ENCODE measurements at regions not wholly inside any gene's neighbourhood (a gene's known extent, or its start where the extent isn't known, plus 50 kb on each side); places are given as distances from the start of the nearest gene placed in this dataset.
A peak's percentile ranks its signal among the peaks of the same experiment; 100 is the strongest.
"Not testable (repeated sequence)": the region's sequence is repeated elsewhere in the genome, so short reads cannot be mapped to it uniquely, and the experiment has no call there.

GRCh38 chr3:191148131-191148530, 50.9 kb upstream of the OSTN start:
- DNase-seq, result peak; percentile 15

DNA sequence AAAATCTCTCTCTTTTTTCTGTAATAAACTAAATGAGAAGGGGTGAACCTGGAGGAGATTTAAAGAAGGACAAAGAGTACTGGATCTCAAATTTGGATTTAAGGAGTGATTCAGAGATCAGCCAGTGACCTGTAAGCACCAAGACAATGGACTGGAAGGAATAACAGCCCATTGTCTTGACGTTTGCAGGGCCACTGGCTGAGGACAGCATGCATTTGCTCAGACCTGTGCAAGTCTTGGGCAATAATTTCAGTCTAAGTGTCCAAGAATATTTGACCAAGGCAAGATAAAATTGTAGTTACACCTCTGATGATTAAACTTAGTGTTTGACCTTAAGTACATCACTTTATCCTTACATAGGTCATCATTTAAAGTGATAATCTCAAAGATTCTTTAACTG, 55.8 kb upstream of the OSTN start:
- peak; percentile 63 for DNase-seq

- DNase-seq, result peak; percentile 94
These were observed 57.3 kb upstream of the OSTN start for GRCh38 chr3:191141728-191142127.

- DNase-seq, result no peak
These were observed 59.3 kb upstream of the OSTN start for GRCh38 chr3:191139736-191140135.

GRCh38 chr3:191138937-191139336, 60.1 kb upstream of the OSTN start:
- no peak for DNase-seq

- no peak for DNase-seq
These were observed 61.3 kb upstream of the OSTN start for GRCh38 chr3:191137708-191138107.

DNA sequence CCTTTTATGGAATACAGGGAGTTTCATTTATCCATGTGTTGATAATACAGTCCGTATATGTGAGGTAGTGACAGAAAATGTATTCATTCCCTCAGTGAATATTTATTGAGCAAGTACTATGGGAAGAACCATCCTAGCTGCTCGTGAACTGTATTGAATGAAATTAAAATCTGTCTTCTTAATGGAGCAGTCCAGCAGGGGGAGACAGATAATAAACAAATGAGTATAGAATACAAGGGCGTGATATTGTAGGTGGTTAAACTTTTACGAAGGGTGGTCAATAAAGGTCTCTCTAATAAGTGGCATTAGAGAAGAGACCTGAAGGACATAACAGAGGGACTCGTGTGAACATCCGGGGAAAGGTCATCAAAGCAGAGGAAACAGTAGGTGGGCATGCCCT, 62.7 kb upstream of the OSTN start:
- peak; percentile 75 for DNase-seq

DNA sequence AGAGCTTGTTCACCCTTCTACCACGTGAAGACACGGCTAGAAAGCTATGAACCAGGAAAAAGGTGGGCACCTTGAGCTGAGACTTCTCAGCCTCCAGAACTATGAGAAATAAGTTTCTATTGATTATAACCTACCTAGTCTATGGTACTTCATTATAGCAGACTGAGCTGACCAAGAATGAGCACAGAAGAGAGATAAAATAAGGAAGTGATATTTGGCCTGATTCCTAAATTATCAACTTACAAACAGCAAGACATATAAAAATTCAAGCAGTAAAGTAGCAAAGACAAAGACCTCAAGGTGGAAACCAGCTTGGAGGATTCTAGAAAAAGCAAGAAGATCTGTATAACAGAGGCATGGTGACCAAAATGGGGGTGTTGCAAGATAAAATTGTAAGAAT, 63.9 kb upstream of the OSTN start:
- no peak for DNase-seq

DNA sequence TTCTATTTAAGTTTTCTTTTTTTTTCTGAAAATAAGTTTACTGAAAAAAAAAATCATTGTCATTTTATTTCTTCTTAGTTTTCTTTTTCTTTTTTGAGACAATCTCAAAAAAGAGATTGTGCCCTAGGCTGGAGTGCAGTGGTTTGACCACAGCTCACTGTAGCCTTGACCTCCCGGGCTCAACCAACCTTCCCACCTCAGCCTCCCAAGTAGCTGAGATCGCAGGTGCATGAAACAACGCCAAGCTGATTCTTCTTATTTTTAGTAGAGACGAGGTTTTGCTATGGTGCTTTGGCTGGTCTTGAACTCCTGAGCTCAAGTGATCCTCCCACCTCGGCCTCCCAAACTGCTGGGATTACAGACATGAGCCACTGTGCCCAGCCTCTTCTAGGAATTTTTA, 65.7 kb upstream of the OSTN start:
- no peak for DNase-seq

DNA sequence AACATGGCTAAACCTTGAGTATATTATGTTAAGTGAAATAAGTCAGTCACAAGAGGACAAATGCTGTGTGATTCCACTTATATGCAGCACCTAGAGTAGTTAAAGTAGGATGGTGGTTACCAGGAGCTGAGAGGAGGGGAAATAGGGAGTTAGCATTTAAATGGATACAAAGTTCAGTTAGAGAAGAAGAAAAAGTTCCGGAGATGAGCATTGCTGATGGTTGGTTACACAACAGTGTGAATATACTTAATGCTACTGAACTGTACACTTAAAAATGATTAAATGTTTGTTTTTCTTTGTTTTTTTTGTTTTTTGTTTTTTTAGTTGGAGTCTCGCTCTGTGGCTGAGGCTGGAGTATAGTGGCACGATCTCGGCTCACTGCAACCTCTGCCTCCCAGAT, 67.7 kb upstream of the OSTN start:
- no peak for DNase-seq

DNA sequence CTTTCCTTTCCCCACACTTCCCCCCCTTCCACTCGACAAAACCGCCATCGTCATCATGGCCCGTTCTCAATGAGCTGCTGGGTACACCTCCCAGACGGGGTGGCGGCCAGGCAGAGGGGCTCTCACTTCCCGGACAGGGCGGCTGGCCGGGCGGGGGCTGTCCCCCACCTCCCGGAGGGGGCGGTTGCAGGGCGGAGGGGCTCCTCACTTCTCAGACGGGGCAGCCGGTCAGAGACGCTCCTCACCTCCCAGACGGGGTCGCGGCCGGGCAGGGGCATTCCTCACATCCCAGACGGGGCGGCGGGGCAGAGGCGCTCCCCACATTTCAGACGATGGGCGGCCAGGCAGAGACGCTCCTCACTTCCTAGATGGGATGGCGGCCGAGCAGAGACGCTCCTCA, 74.2 kb upstream of the OSTN start:
- not testable (repeated sequence) for DNase-seq

DNA sequence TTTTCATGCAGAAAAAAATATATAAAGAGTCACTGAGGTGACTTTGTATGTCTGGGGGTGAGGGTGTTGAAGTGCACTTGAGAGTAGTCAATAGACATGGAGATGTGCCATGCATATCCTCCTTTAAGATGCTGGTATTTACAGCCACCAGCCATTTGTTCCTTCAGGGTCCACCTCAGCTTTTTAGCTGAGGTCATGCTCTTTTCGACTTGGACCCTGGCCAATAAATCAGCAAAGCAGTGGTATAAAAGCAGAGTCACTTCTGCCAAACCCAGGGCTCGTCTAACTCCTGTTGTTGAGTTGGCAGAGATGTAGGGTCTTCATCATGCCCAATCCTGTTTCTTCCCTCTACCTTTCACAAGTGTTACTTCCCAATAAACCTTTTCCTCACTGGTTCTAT, 75.1 kb upstream of the OSTN start:
- DNase-seq, result no peak

GRCh38 chr3:191123231-191123630, 75.8 kb upstream of the OSTN start:
- DNase-seq, result no peak

- no peak for DNase-seq
These were observed 78.4 kb upstream of the OSTN start for GRCh38 chr3:191120447-191121298.

DNA sequence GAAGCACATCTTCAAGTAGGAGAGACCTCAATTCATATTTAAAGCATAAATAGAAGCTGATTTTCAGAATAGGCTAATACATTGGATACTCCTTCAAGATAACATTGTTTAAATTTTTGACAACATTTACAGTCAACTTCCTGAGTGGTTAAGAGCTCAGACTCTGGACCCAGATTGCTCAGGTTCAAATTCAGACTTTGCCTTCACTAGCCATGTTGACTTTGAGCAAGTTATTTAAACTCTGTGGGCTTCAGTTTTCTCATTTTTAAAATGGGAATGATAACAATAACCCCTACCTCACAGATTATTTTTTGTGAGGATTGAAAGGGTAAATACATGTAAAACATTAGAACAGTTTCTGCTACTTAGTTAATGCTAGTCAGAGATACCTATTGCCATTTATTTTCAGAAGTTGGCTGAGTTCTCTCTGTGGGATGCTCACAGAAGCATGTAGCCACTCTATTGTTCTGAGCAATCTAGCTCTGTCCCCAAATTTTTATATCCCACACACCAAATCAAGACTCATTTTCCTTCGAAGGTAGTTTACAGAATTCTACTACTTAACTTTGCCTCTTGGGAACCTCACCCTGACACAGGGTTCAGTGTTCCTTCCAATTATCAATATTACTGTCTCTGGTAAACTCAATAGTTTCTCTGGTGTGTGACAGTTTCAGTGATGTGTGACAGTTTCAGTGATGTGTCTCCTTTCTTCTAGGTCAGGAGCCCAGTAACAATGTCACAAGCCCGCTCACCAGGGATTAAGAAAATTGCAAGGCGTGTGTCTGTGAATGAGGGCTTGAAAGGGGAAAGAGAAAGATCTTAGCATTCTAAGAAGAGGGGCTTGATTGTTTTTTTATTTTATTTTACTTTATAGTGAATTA, 79.4 kb upstream of the OSTN start:
- no peak for DNase-seq

DNA sequence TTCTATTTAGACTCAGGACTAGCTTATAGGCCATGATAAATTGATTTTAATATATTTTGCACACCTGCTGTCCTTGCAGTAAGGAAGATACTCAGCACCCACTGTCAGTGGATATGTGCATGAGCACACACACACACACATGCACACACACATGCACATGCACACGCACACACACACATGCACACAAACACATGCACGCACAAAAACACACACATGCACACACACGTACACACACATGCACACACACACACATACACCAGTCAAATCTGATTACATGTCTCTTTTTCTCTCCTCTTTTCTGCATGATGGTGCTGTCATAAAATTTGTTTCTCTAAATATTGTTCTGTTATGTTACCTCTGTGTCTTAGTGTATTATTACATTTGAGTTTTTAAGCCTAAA, 87.3 kb upstream of the OSTN start:
- no peak for DNase-seq

- DNase-seq, result no peak
These were observed 93.6 kb upstream of the OSTN start for GRCh38 chr3:191105418-191105817.

DNA sequence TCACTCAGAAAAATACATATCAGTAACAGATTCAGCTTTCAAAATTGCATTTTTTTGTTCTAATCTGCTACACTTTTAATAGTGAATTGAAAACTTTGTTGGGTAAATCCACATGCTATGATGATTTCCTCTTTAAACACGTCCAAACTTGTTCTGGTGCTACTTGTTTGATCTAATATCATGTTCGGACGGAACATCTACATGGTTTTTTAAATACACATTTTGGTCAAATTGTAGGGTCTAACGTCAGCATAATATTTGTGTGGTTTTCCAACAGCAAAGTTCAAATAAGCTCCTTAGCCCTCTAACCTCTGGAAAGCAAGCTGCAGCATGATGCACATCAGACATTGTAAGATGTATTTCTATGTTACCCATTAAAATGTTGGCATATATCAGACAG, 98.5 kb upstream of the OSTN start:
- DNase-seq, result no peak

- DNase-seq, result no peak
These were observed 104.8 kb upstream of the OSTN start for GRCh38 chr3:191094057-191094845.

DNA sequence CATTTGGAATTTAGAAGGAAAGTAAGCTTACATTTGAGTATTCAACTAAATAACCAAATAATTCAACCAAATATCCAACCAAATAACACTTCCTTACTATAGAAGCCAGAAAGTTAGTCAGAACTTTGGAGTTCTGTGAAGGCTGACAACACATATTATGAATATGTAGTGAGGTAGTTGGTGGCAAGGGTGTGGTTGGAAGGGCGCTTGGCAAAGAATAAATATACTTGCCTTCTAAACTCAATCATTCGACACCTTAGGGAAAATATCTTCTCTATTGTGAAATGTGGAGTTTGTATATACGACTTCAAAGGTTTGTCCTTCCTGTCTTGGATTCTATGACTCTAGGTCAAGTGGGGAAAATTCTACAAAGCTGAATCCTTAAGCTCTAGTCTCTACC, 111.7 kb upstream of the OSTN start:
- no peak for DNase-seq

DNA sequence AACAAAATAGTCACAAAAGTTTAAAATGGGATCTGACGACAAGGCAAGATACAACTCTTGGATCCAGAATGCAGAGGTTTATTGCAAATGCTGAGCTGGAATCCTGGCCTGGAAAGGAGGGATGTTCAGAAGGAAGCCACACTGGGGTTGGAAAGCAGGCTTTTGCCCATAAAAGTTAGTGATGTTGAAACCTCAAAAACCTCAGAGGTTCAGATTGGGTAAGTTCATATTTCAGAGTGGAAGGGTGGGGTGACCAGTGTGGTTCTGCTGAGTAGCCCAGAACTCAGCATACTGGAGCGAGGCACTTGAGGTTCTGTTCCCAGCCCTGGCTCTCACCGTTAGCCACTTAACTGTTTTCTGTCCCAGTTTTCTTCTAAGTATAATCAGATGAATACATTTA, 114.0 kb upstream of the OSTN start:
- no peak for DNase-seq

GRCh38 chr3:191078913-191079312, 120.1 kb upstream of the OSTN start:
- not testable (repeated sequence) for DNase-seq

- DNase-seq, result no peak
These were observed 122.0 kb upstream of the OSTN start for GRCh38 chr3:191076903-191077552.

All from dermis blood vessel endothelial cell (primary cell).